GM12878 (cell line): ENCODE measurements at regions not wholly inside any gene's neighbourhood (a gene's known extent, or its start where the extent isn't known, plus 50 kb on each side); places are given as distances from the start of the nearest gene placed in this dataset.

Source experiments
- BCL3 ChIP-seq: IDR thresholded peaks from 2 replicates; pipeline ENCODE4 v1.6.1; 2011; ENCODE audit warnings: borderline replicate concordance, low read depth, mild to moderate bottlenecking, moderate library complexity, low read length; ENCODE audit not compliant: insufficient read depth, poor library complexity, severe bottlenecking
- BCLAF1 ChIP-seq: fragments of 450-650 bp; IDR thresholded peaks from 2 replicates; pipeline ENCODE4 v1.6.1; 2017; ENCODE audit warnings: antibody characterized with exemption, mild to moderate bottlenecking, moderate library complexity
- CBX5 ChIP-seq: sonication (generic); IDR thresholded peaks from 2 replicates; pipeline ENCODE4 v1.6.1; 2016; ENCODE audit warnings: low read depth, moderate library complexity, mild to moderate bottlenecking, inconsistent platforms
- CTCF ChIP-seq, 3 experiments: IDR thresholded peaks in 2 of 3; conservative IDR thresholded peaks in 1 of 3; 2 replicates each; pipeline ENCODE4 v1.5.1; 2011; ENCODE audit warnings: low read depth in 3 of 3, low read length in 3 of 3, mild to moderate bottlenecking in 3 of 3, control low read depth in 2 of 3, moderate library complexity in 2 of 3, inconsistent platforms in 1 of 3, mixed read lengths in 1 of 3; ENCODE audit not compliant: control insufficient read depth in 2 of 3, insufficient read depth in 1 of 3; ENCODE audit errors: extremely low read depth in 1 of 3
- E2F4 ChIP-seq: IDR thresholded peaks from 2 replicates; pipeline ENCODE4 v1.6.1; 2012; ENCODE audit warnings: low read depth, low read length, improper control_type of control experiment
- ELK1 ChIP-seq: IDR thresholded peaks from 2 replicates; pipeline ENCODE4 v1.6.1; 2012; ENCODE audit warnings: low read depth, low read length, improper control_type of control experiment
- FOS ChIP-seq: IDR thresholded peaks from 3 replicates; pipeline ENCODE4 v1.6.1; 2011; ENCODE audit warnings: borderline replicate concordance; ENCODE audit not compliant: insufficient read length; ENCODE audit errors: extremely low read depth
- HDGF ChIP-seq: fragments of 450-650 bp; IDR thresholded peaks from 2 replicates; pipeline ENCODE4 v1.6.1; 2016; ENCODE audit warnings: antibody characterized with exemption
- NFYA ChIP-seq: IDR thresholded peaks from 2 replicates; pipeline ENCODE4 v1.6.1; 2011; ENCODE audit warnings: low read depth, mild to moderate bottlenecking, low read length, improper control_type of control experiment, borderline replicate concordance
- TCF7 ChIP-seq: IDR thresholded peaks from 2 replicates; pipeline ENCODE4 v1.6.1; 2014; ENCODE audit warnings: antibody characterized with exemption, borderline replicate concordance

GRCh38 chr10:44126291-44126717 lies 258.6 kb downstream of the CXCL12 start (continued):
- TF ChIP-seq CTCF (IDR thresholded peaks at IDR 0.05 in 2 of 3, conservative IDR thresholded peaks at IDR 0.05 in 1 of 3; ENCODE audit: control insufficient read depth in 2 of 3, extremely low read depth in 1 of 3, insufficient read depth in 1 of 3, low read depth in 3 of 3, low read length in 3 of 3) (no peak), TCF7 (no peak), ELK1 (no peak), NFYA (no peak), FOS (no peak), HDGF (no peak), BCLAF1 (no peak), CBX5 (no peak), E2F4 (no peak), BCL3 (no peak)
